Astrocyte (in vitro differentiated cells and primary cell): ENCODE measurements at regions not wholly inside any gene's neighbourhood (a gene's known extent, or its start where the extent isn't known, plus 50 kb on each side); places are given as distances from the start of the nearest gene placed in this dataset.

Experiments
- DNase-seq: peaks from one replicate; pipeline ENCODE4 v3.0.0-alpha.2; 2010; ENCODE audit warnings: low read depth
- FAIRE-seq: peaks from 2 replicates; lab custom pipeline; 2011; peaks lifted over from hg19 to GRCh38; lab: Jason Lieb, UNC
- H2AFZ ChIP-seq: 2 replicates; pipeline ENCODE4 v1.6.0; 2012; ENCODE audit warnings: low read depth, low read length, inconsistent platforms
- H3K27ac ChIP-seq: 2 replicates; pipeline ENCODE4 v1.5.1; 2011; ENCODE audit warnings: low read depth, low read length, inconsistent platforms
- H3K27me3 ChIP-seq: 2 replicates; pipeline ENCODE4 v1.6.0; 2011; ENCODE audit warnings: low read length, inconsistent platforms; ENCODE audit not compliant: insufficient read depth
- H3K36me3 ChIP-seq: 2 replicates; pipeline ENCODE4 v1.5.1; 2011; ENCODE audit warnings: low read length, inconsistent platforms; ENCODE audit not compliant: insufficient read depth
- H3K4me1 ChIP-seq: 2 replicates; pipeline ENCODE4 v1.5.1; 2011; ENCODE audit warnings: low read length, inconsistent platforms; ENCODE audit not compliant: insufficient read depth
- H3K4me2 ChIP-seq: 2 replicates; pipeline ENCODE4 v1.6.0; 2012; ENCODE audit warnings: low read length, inconsistent platforms
- H3K4me3 ChIP-seq: 2 replicates; pipeline ENCODE4 v1.5.1; 2011; ENCODE audit warnings: low read depth, mild to moderate bottlenecking, low read length, inconsistent platforms; ENCODE audit not compliant: insufficient read depth
- H3K79me2 ChIP-seq: 2 replicates; pipeline ENCODE4 v1.6.0; 2012; ENCODE audit warnings: mild to moderate bottlenecking, low read length, inconsistent platforms; ENCODE audit not compliant: insufficient read depth
- H3K9ac ChIP-seq: 2 replicates; pipeline ENCODE4 v1.6.0; 2012; ENCODE audit warnings: mild to moderate bottlenecking, low read length, inconsistent platforms
- H3K9me3 ChIP-seq: 2 replicates; pipeline ENCODE4 v1.5.1; 2012; ENCODE audit warnings: low read depth, mild to moderate bottlenecking, low read length, inconsistent platforms; ENCODE audit not compliant: insufficient read depth
- H4K20me1 ChIP-seq: 2 replicates; pipeline ENCODE4 v1.6.0; 2012; ENCODE audit warnings: low read length, inconsistent platforms; ENCODE audit not compliant: insufficient read depth
- H3K27ac Mint-ChIP-seq: one replicate; pipeline ENCODE4 v1.8.0; 2021; ENCODE audit warnings: mild to moderate bottlenecking, mixed read lengths; ENCODE audit not compliant: unreplicated experiment
- H3K27me3 Mint-ChIP-seq: one replicate; pipeline ENCODE4 v1.8.0; 2021; ENCODE audit warnings: low read depth, mixed read lengths; ENCODE audit not compliant: unreplicated experiment
- H3K36me3 Mint-ChIP-seq: one replicate; pipeline ENCODE4 v1.8.0; 2021; ENCODE audit warnings: low read depth, mixed read lengths; ENCODE audit not compliant: unreplicated experiment
- H3K4me1 Mint-ChIP-seq: one replicate; pipeline ENCODE4 v1.8.0; 2021; ENCODE audit warnings: low read depth, mixed read lengths; ENCODE audit not compliant: unreplicated experiment
- H3K4me3 Mint-ChIP-seq: one replicate; pipeline ENCODE4 v1.8.0; 2021; ENCODE audit warnings: mild to moderate bottlenecking, moderate library complexity, mixed read lengths; ENCODE audit not compliant: unreplicated experiment
- H3K9me3 Mint-ChIP-seq: one replicate; pipeline ENCODE4 v1.8.0; 2021; ENCODE audit warnings: mild to moderate bottlenecking, mixed read lengths; ENCODE audit not compliant: unreplicated experiment
- CTCF ChIP-seq: IDR thresholded peaks from 2 replicates; pipeline ENCODE4 v1.5.1; 2011; ENCODE audit warnings: low read depth, mild to moderate bottlenecking, inconsistent platforms, low read length, moderate library complexity; ENCODE audit not compliant: insufficient read depth
- EZH2 ChIP-seq: IDR thresholded peaks from 2 replicates; pipeline ENCODE4 v1.6.1; 2012; ENCODE audit warnings: mild to moderate bottlenecking, low read length, inconsistent platforms; ENCODE audit not compliant: insufficient read depth

DNA sequence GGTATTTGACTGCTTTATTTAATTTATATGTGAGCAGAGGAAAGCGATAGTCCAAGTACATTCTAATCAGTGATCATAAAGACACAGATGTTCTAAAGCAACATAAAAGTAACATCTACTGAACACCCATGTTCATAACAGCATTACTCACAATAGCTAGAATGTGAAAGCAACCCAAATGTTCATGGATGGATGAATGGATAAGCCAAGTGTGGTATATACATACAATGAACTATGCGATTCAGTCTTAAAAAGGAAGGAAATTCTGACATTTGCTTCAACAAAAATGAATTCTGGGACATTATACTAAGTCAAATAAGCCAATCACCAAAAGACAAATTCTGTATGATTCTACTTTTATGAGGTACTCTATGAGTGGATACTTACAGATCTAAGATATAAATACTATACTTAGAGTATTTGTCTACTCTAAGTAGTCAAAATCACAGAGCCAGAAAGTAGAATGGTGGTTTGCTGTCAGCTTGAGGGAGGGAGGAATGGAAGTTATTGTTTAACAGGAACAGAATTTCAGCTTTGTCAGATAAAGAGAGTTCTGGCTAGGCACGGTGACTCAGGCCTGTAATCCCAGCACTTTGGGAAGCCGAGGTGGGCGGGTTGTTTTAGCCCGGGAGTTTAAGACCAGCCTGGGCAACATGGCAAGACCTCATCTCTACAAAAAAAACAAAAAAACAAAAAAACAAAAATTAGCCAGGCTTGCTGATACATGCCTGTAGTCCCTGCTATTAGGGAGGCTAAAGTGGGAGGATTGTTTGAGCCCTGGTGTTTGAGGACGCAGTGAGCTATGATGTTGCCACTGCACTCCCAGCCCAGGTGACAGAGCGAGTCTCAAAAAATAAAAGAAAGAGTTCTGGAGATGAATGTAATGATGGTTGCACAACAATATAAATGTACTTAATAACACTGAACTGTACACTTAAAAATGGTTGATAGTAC lies 79.7 kb upstream of the ARHGAP29 start:
- no peak for TF ChIP-seq EZH2

DNA sequence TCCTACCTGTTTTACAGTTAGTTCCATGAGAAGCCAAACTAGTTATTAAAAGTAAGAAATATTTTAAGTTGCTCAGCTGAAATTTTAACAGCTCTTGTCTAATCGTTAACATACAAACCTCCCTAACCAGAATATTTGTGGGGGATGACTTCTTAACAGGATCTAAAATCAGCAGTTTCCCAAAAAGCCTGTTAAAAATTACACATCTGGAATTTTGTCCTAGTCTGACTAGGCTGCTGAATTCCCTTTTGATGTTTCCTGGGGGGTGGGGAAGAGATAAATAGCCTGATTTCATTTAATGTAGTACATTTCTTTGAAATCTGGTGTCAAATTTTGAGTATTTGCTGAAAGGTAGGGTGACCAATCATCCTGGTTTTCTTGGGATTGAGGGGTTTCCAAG lies 78.8 kb upstream of the ARHGAP29 start:
- peak overlapping the region; percentile 63 for H3K27ac Mint-ChIP-seq
- no peak overlapping the region for H3K4me2 ChIP-seq
- H3K9ac ChIP-seq = no peak overlapping the region

More for the DNA sequence above, 79.7 kb upstream of the ARHGAP29 start:
- no peaks in the 10 kb centered on the region for H3K79me2 ChIP-seq
- H3K9ac ChIP-seq = no peak overlapping the region
- H2AFZ ChIP-seq = no peak overlapping the region
- Mint-ChIP-seq H3K36me3 (no peaks in the 10 kb centered on the region), H3K9me3 (no peaks in the 10 kb centered on the region), H3K27me3 (no peaks in the 10 kb centered on the region), H3K4me1 (peaks cover 27% of the 10 kb centered on the region), H3K4me3 (no peak overlapping the region), H3K27ac (peak overlapping the region; percentile 64)
- H3K4me1 ChIP-seq = peaks cover 15% of the 10 kb centered on the region
- no peaks in the 10 kb centered on the region for H4K20me1 ChIP-seq
- H3K36me3 ChIP-seq = no peaks in the 10 kb centered on the region
- no peak overlapping the region for H3K27ac ChIP-seq
- H3K4me3 ChIP-seq = no peak overlapping the region
- DNase-seq (peak; percentile 56), FAIRE-seq (no peak)
- no peaks in the 10 kb centered on the region for H3K27me3 ChIP-seq
- H3K9me3 ChIP-seq = no peaks in the 10 kb centered on the region
- H3K4me2 ChIP-seq = peak overlapping the region; percentile 15

More for the DNA sequence above, 78.8 kb upstream of the ARHGAP29 start:
- H2AFZ ChIP-seq = no peak overlapping the region
- DNase-seq (no peak), FAIRE-seq (no peak)
- no peaks in the 10 kb centered on the region for H3K36me3 Mint-ChIP-seq
- H3K79me2 ChIP-seq = no peaks in the 10 kb centered on the region
- no peaks in the 10 kb centered on the region for H3K36me3 ChIP-seq
- no peak overlapping the region for H3K4me3 Mint-ChIP-seq
- peaks cover 27% of the 10 kb centered on the region for H3K4me1 Mint-ChIP-seq
- H3K27me3 Mint-ChIP-seq = no peaks in the 10 kb centered on the region
- no peaks in the 10 kb centered on the region for H3K9me3 ChIP-seq
- H3K4me3 ChIP-seq = no peak overlapping the region
- TF ChIP-seq EZH2 (no peak), CTCF (no peak)
- no peaks in the 10 kb centered on the region for H4K20me1 ChIP-seq
- H3K4me1 ChIP-seq = peaks cover 15% of the 10 kb centered on the region
- H3K9me3 Mint-ChIP-seq = no peaks in the 10 kb centered on the region
- H3K27me3 ChIP-seq = no peaks in the 10 kb centered on the region
- H3K27ac ChIP-seq = no peak overlapping the region
